Fibroblast of lung (primary cell): ENCODE measurements at regions not wholly inside any gene's neighbourhood (a gene's known extent, or its start where the extent isn't known, plus 50 kb on each side); places are given as distances from the start of the nearest gene placed in this dataset.

Experiments used
- CTCF ChIP-seq, 2 donors: IDR thresholded peaks in 1 of 2; conservative IDR thresholded peaks in 1 of 2; 1 replicate in 1 of 2; 2 replicates in 1 of 2; pipeline ENCODE4 v1.5.1; 2011 to 2012; ENCODE audit warnings: low read length in 2 of 2, control low read depth in 1 of 2, inconsistent platforms in 1 of 2, low read depth in 1 of 2, mild to moderate bottlenecking in 1 of 2
- EZH2 ChIP-seq: IDR thresholded peaks from 2 replicates; pipeline ENCODE4 v1.5.1; 2012; ENCODE audit warnings: low read length, control low read depth, mild to moderate bottlenecking; ENCODE audit errors: missing control alignments

- TF ChIP-seq CTCF (conservative IDR thresholded peaks at IDR 0.05 in 1 of 2, IDR thresholded peaks at IDR 0.05 in 1 of 2; ENCODE audit: low read depth in 1 of 2, low read length in 2 of 2) (no peak), EZH2 (no peak)
Measured at GRCh38 chr3:72217570-72217969, 432.6 kb upstream of the PROK2 start.
